H9 (cell line): ENCODE measurements at regions not wholly inside any gene's neighbourhood (a gene's known extent, or its start where the extent isn't known, plus 50 kb on each side); places are given as distances from the start of the nearest gene placed in this dataset.

ENCODE experiments used
- DNase-seq: peaks from one replicate; pipeline ENCODE4 v3.0.0-alpha.2; 2017
- H2AFZ ChIP-seq: one replicate; pipeline ENCODE4 v1.6.1; 2013; ENCODE audit warnings: mild to moderate bottlenecking, low read length, control low read depth, moderate library complexity
- H2AK5ac ChIP-seq: 2 replicates; pipeline ENCODE4 v1.6.1; 2013; ENCODE audit warnings: low read length, control low read depth, mixed read lengths; ENCODE audit not compliant: insufficient read length
- H2BK120ac ChIP-seq: one replicate; pipeline ENCODE4 v1.6.1; 2013; ENCODE audit warnings: low read depth, mild to moderate bottlenecking, low read length, control low read depth, inconsistent platforms; ENCODE audit not compliant: poor library complexity, severe bottlenecking
- H2BK12ac ChIP-seq: 2 replicates; pipeline ENCODE4 v1.6.1; 2013; ENCODE audit warnings: low read length, control low read depth, mixed read lengths, low read depth; ENCODE audit not compliant: insufficient read length
- H2BK15ac ChIP-seq: 2 replicates; pipeline ENCODE4 v1.6.1; 2013; ENCODE audit warnings: low read depth, low read length, control low read depth
- H2BK20ac ChIP-seq: one replicate; pipeline ENCODE4 v1.6.1; 2013; ENCODE audit warnings: low read depth, mild to moderate bottlenecking, low read length, control low read depth, inconsistent platforms; ENCODE audit not compliant: poor library complexity, severe bottlenecking
- H2BK5ac ChIP-seq: 2 replicates; pipeline ENCODE4 v1.6.1; 2013; ENCODE audit warnings: low read length, control low read depth, mixed read lengths; ENCODE audit not compliant: insufficient read length
- H3K14ac ChIP-seq: 2 replicates; pipeline ENCODE4 v1.6.1; 2013; ENCODE audit warnings: low read length, control low read depth; ENCODE audit not compliant: insufficient read depth
- H3K18ac ChIP-seq: 2 replicates; pipeline ENCODE4 v1.6.1; 2013; ENCODE audit warnings: low read depth, mild to moderate bottlenecking, mixed read lengths, low read length, control low read depth; ENCODE audit not compliant: insufficient read length
- H3K23ac ChIP-seq: 2 replicates; pipeline ENCODE4 v1.6.1; 2013; ENCODE audit warnings: low read length, control low read depth, mixed read lengths, low read depth; ENCODE audit not compliant: insufficient read length
- H3K23me2 ChIP-seq: 2 replicates; pipeline ENCODE4 v1.6.1; 2013; ENCODE audit warnings: low read depth, mild to moderate bottlenecking, mixed read lengths, low read length, control low read depth; ENCODE audit not compliant: insufficient read length, poor library complexity, severe bottlenecking
- H3K27ac ChIP-seq: 2 replicates; pipeline ENCODE4 v1.5.1; 2013; ENCODE audit warnings: low read length, control low read depth, mixed read lengths, low read depth; ENCODE audit not compliant: insufficient read length
- H3K27me3 ChIP-seq: 2 replicates; pipeline ENCODE4 v1.6.1; 2013; ENCODE audit warnings: low read length, control low read depth, inconsistent platforms; ENCODE audit not compliant: insufficient read depth
- H3K4ac ChIP-seq: 2 replicates; pipeline ENCODE4 v1.6.1; 2013; ENCODE audit warnings: low read depth, mild to moderate bottlenecking, control low read depth, inconsistent platforms, low read length, moderate library complexity
- H3K4me1 ChIP-seq: 2 replicates; pipeline ENCODE4 v1.6.1; 2013; ENCODE audit warnings: low read length, control low read depth, inconsistent platforms; ENCODE audit not compliant: insufficient read depth
- H3K4me2 ChIP-seq: 2 replicates; pipeline ENCODE4 v1.6.1; 2013; ENCODE audit warnings: low read length, control low read depth, mixed read lengths; ENCODE audit not compliant: insufficient read length, insufficient read depth
- H3K56ac ChIP-seq: 2 replicates; pipeline ENCODE4 v1.6.1; 2013; ENCODE audit warnings: low read depth, mild to moderate bottlenecking, mixed read lengths, low read length, control low read depth; ENCODE audit not compliant: insufficient read length
- H3K79me1 ChIP-seq: 2 replicates; pipeline ENCODE4 v1.6.1; 2013; ENCODE audit warnings: low read depth, mild to moderate bottlenecking, moderate library complexity, low read length, control low read depth, inconsistent platforms; ENCODE audit not compliant: insufficient read depth, poor library complexity, severe bottlenecking
- H3K79me2 ChIP-seq: 2 replicates; pipeline ENCODE4 v1.6.1; 2013; ENCODE audit warnings: low read length, control low read depth, inconsistent platforms; ENCODE audit not compliant: insufficient read depth
- H3K9ac ChIP-seq: 2 replicates; pipeline ENCODE4 v1.6.1; 2013; ENCODE audit warnings: low read length, control low read depth, mixed read lengths; ENCODE audit not compliant: insufficient read length; ENCODE audit errors: extremely low read depth
- H3K9me3 ChIP-seq: one replicate; pipeline ENCODE4 v1.6.1; 2013; ENCODE audit warnings: low read depth, low read length, inconsistent platforms; ENCODE audit not compliant: control insufficient read depth
- H3T11ph ChIP-seq: one replicate; pipeline ENCODE4 v1.6.1; 2013; ENCODE audit warnings: mild to moderate bottlenecking, low read length, control low read depth, inconsistent platforms
- H4K20me1 ChIP-seq: one replicate; pipeline ENCODE4 v1.6.1; 2013; ENCODE audit not compliant: control insufficient read depth, insufficient read length, insufficient read depth
- H4K5ac ChIP-seq: 2 replicates; pipeline ENCODE4 v1.6.1; 2013; ENCODE audit warnings: low read depth, mild to moderate bottlenecking, mixed read lengths, low read length, control low read depth; ENCODE audit not compliant: insufficient read length
- H4K8ac ChIP-seq: replicated peaks from 2 replicates; pipeline ENCODE4 v1.6.1; 2013; ENCODE audit warnings: low read length, control low read depth, mixed read lengths, low read depth; ENCODE audit not compliant: insufficient read length
- H4K91ac ChIP-seq: 2 replicates; pipeline ENCODE4 v1.6.1; 2013; ENCODE audit warnings: low read depth, mild to moderate bottlenecking, moderate library complexity, mixed read lengths, low read length, control low read depth; ENCODE audit not compliant: insufficient read length
- H3K27ac Mint-ChIP-seq, 3 experiments: 2 replicates in 2 of 3; 3 replicates in 1 of 3; pipeline ENCODE4 v1.8.0; 2020 to 2021; ENCODE audit warnings: mixed read lengths in 3 of 3, mild to moderate bottlenecking in 1 of 3, moderate library complexity in 1 of 3
- H3K27me3 Mint-ChIP-seq: 2 replicates; pipeline ENCODE4 v1.8.0; 2021; ENCODE audit warnings: low read depth, mild to moderate bottlenecking, moderate library complexity, mixed read lengths
- H3K36me3 Mint-ChIP-seq, 3 experiments: 2 replicates in 2 of 3; 3 replicates in 1 of 3; pipeline ENCODE4 v1.8.0; 2020 to 2021; ENCODE audit warnings: low read depth in 3 of 3, mixed read lengths in 3 of 3; ENCODE audit not compliant: insufficient read depth in 1 of 3
- H3K4me1 Mint-ChIP-seq, 2 experiments: 2 replicates each; pipeline ENCODE4 v1.8.0; 2020; ENCODE audit warnings: mixed read lengths in 2 of 2
- H3K4me3 Mint-ChIP-seq, 2 experiments: 2 replicates in 1 of 2; 3 replicates in 1 of 2; pipeline ENCODE4 v1.8.0; 2020 to 2021; ENCODE audit warnings: mild to moderate bottlenecking in 2 of 2, mixed read lengths in 2 of 2, moderate library complexity in 1 of 2
- H3K9me3 Mint-ChIP-seq, 2 experiments: 2 replicates in 1 of 2; 3 replicates in 1 of 2; pipeline ENCODE4 v1.8.0; 2020; ENCODE audit warnings: mild to moderate bottlenecking in 2 of 2, mixed read lengths in 2 of 2, moderate library complexity in 1 of 2
- CTCF ChIP-seq: fragments of 200-600 bp; sonication (generic); conservative IDR thresholded peaks from 3 replicates; pipeline ENCODE4 v1.8.0; 2021; ENCODE audit warnings: antibody characterized with exemption, mild to moderate bottlenecking
- WGBS: extraction: QIAGEN DNeasy Blood & Tissue Kit; methylation state at CpG from one replicate; pipeline ENCODE4 v1.1.7; 2013; ENCODE audit warnings: missing lambda C conversion rate, low lambda C conversion rate, mixed read lengths; ENCODE audit not compliant: insufficient read length; ENCODE audit errors: extremely low coverage; 5-methylcytosine and 5-hydroxymethylcytosine counted together

- no peak overlapping the region for H4K8ac ChIP-seq
- H3K27ac ChIP-seq = no peak overlapping the region
- H3K79me1 ChIP-seq = no peaks in the 10 kb centered on the region
- Mint-ChIP-seq H3K27me3 (no peaks in the 10 kb centered on the region), H3K36me3 (no peaks in the 10 kb centered on the region), H3K27ac (no peak overlapping the region), H3K9me3 (peaks cover 4 to 7% of the 10 kb centered on the region in 2 experiments; a peak in 4 of 5 replicates), H3K4me1 (peaks cover 0 to 3% of the 10 kb centered on the region in 2 experiments; a peak in 1 of 4 replicates), H3K4me3 (no peak overlapping the region)
- no peaks in the 10 kb centered on the region for H3K23me2 ChIP-seq
- no peak overlapping the region for H3K18ac ChIP-seq
- H3K4me1 ChIP-seq = no peaks in the 10 kb centered on the region
- no peaks in the 10 kb centered on the region for H4K20me1 ChIP-seq
- DNase-seq = no peak
- no peak overlapping the region for H2BK12ac ChIP-seq
- no peak overlapping the region for H3K56ac ChIP-seq
- H3K9me3 ChIP-seq = no peaks in the 10 kb centered on the region
- H3K79me2 ChIP-seq = no peaks in the 10 kb centered on the region
- H2BK20ac ChIP-seq = no peak overlapping the region
- no peak overlapping the region for H3K23ac ChIP-seq
- no peaks in the 10 kb centered on the region for H3K27me3 ChIP-seq
- H3K9ac ChIP-seq = no peak overlapping the region
- no peak overlapping the region for H4K5ac ChIP-seq
- H3T11ph ChIP-seq = no peak overlapping the region
- no peak overlapping the region for H2AK5ac ChIP-seq
- no peak overlapping the region for H2AFZ ChIP-seq
- H2BK120ac ChIP-seq = no peak overlapping the region
- no peak overlapping the region for H2BK5ac ChIP-seq
- no peak overlapping the region for H3K4ac ChIP-seq
- no peak for TF ChIP-seq CTCF
- H2BK15ac ChIP-seq = no peak overlapping the region
- H3K14ac ChIP-seq = no peak overlapping the region
- H4K91ac ChIP-seq = no peak overlapping the region
- no peak overlapping the region for H3K4me2 ChIP-seq
- no CpG with 5 or more reads among the region's 3 CpGs for WGBS
Observed at GRCh38 chr2:195442458-195443175, 214.4 kb upstream of the SLC39A10 start.
